ENCODE measurements at regions not wholly inside any gene's neighbourhood (a gene's known extent, or its start where the extent isn't known, plus 50 kb on each side); places are given as distances from the start of the nearest gene placed in this dataset.

DNA sequence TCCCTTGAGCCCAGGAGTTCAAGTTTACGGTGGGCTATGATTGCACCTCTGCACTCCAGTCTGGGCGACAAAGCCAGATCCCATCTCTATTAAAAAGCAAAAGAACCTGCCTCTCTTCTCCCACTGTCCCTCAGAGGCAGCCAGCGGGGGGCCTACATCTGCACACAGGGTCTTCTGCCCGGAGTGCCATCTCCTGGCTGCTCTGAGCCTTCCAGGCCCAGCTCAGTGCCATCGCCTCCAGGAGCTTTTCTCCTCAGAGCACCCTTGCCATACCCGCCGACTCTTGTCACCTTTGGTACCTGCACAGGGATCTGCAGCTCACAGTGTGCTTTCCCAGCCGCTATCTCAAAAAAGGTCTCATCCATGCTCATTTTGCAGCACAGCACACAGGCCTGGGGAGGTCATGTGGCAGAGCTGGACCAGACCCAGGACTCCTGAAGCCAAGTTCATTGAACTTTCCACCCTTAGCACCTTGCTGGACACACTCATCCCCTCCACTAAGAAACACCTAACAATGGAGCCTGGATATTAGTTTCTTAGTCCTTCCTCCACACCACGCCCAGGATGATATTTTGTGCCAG is 186.3 kb downstream of the HAUS1 start:
- no peaks in the 10 kb centered on the region for H3K27me3 Mint-ChIP-seq (ENCODE audit: unreplicated experiment)
- H3K27ac Mint-ChIP-seq (ENCODE audit: unreplicated experiment), result no peak overlapping the region
- TF ChIP-seq, protein P1, sequence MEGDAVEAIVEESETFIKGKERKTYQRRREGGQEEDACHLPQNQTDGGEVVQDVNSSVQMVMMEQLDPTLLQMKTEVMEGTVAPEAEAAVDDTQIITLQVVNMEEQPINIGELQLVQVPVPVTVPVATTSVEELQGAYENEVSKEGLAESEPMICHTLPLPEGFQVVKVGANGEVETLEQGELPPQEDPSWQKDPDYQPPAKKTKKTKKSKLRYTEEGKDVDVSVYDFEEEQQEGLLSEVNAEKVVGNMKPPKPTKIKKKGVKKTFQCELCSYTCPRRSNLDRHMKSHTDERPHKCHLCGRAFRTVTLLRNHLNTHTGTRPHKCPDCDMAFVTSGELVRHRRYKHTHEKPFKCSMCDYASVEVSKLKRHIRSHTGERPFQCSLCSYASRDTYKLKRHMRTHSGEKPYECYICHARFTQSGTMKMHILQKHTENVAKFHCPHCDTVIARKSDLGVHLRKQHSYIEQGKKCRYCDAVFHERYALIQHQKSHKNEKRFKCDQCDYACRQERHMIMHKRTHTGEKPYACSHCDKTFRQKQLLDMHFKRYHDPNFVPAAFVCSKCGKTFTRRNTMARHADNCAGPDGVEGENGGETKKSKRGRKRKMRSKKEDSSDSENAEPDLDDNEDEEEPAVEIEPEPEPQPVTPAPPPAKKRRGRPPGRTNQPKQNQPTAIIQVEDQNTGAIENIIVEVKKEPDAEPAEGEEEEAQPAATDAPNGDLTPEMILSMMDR (IDR thresholded peaks at IDR 0.05), result no peak
- H3K36me3 Mint-ChIP-seq (ENCODE audit: unreplicated experiment), result no peaks in the 10 kb centered on the region
- H3K9me3 Mint-ChIP-seq (ENCODE audit: unreplicated experiment), result no peaks in the 10 kb centered on the region
- H3K4me1 Mint-ChIP-seq (ENCODE audit: unreplicated experiment), result peaks cover 8% of the 10 kb centered on the region
- no peak overlapping the region for H3K4me3 Mint-ChIP-seq (ENCODE audit: unreplicated experiment)
- DNase-seq (ENCODE audit: extremely low spot score, unreplicated experiment), result no peak

DNA sequence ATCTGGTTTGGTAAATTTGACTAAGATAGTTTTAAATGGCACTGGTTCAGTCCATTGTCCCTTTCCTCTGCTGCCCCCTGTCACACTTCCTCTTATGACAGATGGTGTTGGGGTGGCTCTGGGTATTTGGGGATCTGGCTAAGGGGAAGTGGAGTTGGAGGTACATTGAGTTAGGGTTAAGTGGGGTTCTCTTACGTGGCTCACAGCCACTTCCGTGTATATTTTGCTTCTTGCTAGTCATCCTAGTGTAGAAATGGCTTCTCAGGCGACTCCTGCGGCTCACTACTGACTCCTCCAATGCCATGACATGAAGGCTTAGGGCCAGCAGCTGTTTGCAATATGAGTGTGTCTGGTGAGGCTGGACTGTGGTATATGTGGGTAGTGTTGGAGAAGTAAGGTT is 187.0 kb downstream of the HAUS1 start:
- no peak overlapping the region for H3K4me3 Mint-ChIP-seq (ENCODE audit: unreplicated experiment)
- TF ChIP-seq, protein P1 (IDR thresholded peaks at IDR 0.05), result no peak

DNA sequence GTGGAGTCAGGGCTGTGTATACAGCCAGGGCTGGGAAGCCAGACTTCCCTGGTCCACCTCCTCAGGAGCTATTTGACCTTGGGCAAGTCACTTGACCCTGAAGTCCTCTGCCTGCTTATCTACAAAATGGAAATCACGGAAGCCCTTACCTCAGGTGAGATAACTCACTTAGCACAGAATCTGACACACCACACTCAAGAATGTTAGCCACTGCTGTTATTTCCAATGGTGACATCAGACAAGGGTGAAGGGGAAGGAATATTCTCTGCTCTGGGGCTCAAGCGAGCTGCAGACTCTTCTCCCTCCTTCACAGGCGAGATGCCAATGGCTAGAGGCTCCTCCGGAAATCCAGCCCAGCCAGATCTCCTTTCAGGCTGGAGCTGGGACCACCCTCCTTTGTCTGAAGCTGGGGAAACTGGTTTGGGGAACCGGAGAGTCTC is 189.6 kb downstream of the HAUS1 start:
- Mint-ChIP-seq H3K27ac (ENCODE audit: unreplicated experiment) (no peak overlapping the region), H3K27me3 (ENCODE audit: unreplicated experiment) (no peaks in the 10 kb centered on the region), H3K36me3 (ENCODE audit: unreplicated experiment) (no peaks in the 10 kb centered on the region), H3K9me3 (ENCODE audit: unreplicated experiment) (no peaks in the 10 kb centered on the region), H3K4me3 (ENCODE audit: unreplicated experiment) (no peak overlapping the region), H3K4me1 (ENCODE audit: unreplicated experiment) (peaks cover 8% of the 10 kb centered on the region)
- no peak for DNase-seq (ENCODE audit: extremely low spot score, unreplicated experiment)
- TF ChIP-seq, protein P1 (IDR thresholded peaks at IDR 0.05), result no peak

More for the DNA sequence above, 187.0 kb downstream of the HAUS1 start:
- DNase-seq (ENCODE audit: extremely low spot score, unreplicated experiment), result no peak
- H3K27me3 Mint-ChIP-seq (ENCODE audit: unreplicated experiment), result no peaks in the 10 kb centered on the region
- no peak overlapping the region for H3K27ac Mint-ChIP-seq (ENCODE audit: unreplicated experiment)
- H3K36me3 Mint-ChIP-seq (ENCODE audit: unreplicated experiment), result no peaks in the 10 kb centered on the region
- no peaks in the 10 kb centered on the region for H3K9me3 Mint-ChIP-seq (ENCODE audit: unreplicated experiment)
- peaks cover 8% of the 10 kb centered on the region for H3K4me1 Mint-ChIP-seq (ENCODE audit: unreplicated experiment)

DNA sequence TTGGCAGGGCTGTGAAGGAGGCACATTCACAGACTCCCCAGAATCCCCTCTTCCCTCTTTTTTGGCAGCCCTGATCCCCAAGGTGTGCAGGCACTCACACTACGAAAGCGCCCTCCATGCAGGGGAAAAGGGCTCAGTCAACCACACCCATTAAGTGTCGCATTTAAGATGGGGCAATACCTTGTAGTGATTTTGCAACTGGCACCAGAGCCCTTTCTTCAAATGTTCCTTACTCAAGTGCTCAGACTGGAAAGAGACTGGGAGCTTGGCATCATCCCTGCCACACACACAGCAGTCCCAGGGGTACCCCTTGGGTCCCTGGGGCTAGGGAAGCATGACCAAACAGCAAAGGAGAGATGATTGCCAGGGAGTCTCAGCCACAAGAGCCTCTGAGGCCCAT is 190.1 kb downstream of the HAUS1 start:
- Mint-ChIP-seq H3K36me3 (ENCODE audit: unreplicated experiment) (no peaks in the 10 kb centered on the region), H3K4me1 (ENCODE audit: unreplicated experiment) (peaks cover 8% of the 10 kb centered on the region), H3K4me3 (ENCODE audit: unreplicated experiment) (no peak overlapping the region), H3K9me3 (ENCODE audit: unreplicated experiment) (no peaks in the 10 kb centered on the region), H3K27ac (ENCODE audit: unreplicated experiment) (no peak overlapping the region), H3K27me3 (ENCODE audit: unreplicated experiment) (peaks cover 4% of the 10 kb centered on the region)
- DNase-seq (ENCODE audit: extremely low spot score, unreplicated experiment), result no peak
- TF ChIP-seq, protein P1 (IDR thresholded peaks at IDR 0.05), result no peak

DNA sequence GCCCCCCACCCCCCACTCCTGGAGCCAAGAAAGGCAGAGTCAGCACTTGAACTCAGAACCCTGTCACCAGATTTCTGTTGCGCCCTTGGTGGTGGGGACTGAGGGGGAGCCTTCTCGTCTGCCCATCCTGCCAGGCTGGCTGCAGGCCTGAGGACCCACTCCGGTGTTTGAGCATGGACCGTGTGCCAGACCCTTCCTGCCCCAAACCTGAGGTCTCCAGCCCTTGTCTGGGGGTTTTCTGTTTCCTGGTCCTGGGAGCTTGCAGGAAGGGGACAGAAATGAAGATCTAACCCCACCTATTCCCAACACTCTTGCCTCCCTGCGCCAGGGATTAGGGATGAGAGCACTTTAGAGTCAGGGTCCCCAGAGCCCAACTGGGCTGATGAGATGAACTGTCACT is 190.6 kb downstream of the HAUS1 start:
- H3K9me3 Mint-ChIP-seq (ENCODE audit: unreplicated experiment), result no peaks in the 10 kb centered on the region
- peaks cover 8% of the 10 kb centered on the region for H3K4me1 Mint-ChIP-seq (ENCODE audit: unreplicated experiment)
- no peak overlapping the region for H3K27ac Mint-ChIP-seq (ENCODE audit: unreplicated experiment)
- TF ChIP-seq, protein P1 (IDR thresholded peaks at IDR 0.05), result no peak
- H3K36me3 Mint-ChIP-seq (ENCODE audit: unreplicated experiment), result no peaks in the 10 kb centered on the region
- DNase-seq (ENCODE audit: extremely low spot score, unreplicated experiment), result no peak
- no peak overlapping the region for H3K4me3 Mint-ChIP-seq (ENCODE audit: unreplicated experiment)
- H3K27me3 Mint-ChIP-seq (ENCODE audit: unreplicated experiment), result peaks cover 7% of the 10 kb centered on the region

Measured in osteocyte (in vitro differentiated cells).